Thoracic aorta (tissue), 2 donors: ENCODE measurements at regions not wholly inside any gene's neighbourhood (a gene's known extent, or its start where the extent isn't known, plus 50 kb on each side); places are given as distances from the start of the nearest gene placed in this dataset.

ENCODE experiments used
- ATAC-seq: fragments of 150-250 bp; one replicate; pipeline ENCODE4 v1.8.0; 2017; ENCODE audit warnings: low read depth; ENCODE audit not compliant: insufficient number of reproducible peaks, low FRiP score
- DNase-seq: peaks from one replicate; pipeline ENCODE4 v3.0.0-alpha.2; 2020; ENCODE audit warnings: low spot score
- H3K27ac ChIP-seq, 2 donors: fragments of 200-600 bp; sonication (generic); 1 replicate in 1 of 2; 2 replicates in 1 of 2; pipeline ENCODE4 v1.5.1; 2016; ENCODE audit warnings: mild to moderate bottlenecking in 2 of 2, moderate library complexity in 2 of 2
- H3K27me3 ChIP-seq: fragments of 200-600 bp; sonication (generic); replicated peaks from 2 replicates; pipeline ENCODE4 v1.6.0; 2016; ENCODE audit warnings: mild to moderate bottlenecking; ENCODE audit not compliant: insufficient read depth
- H3K36me3 ChIP-seq: fragments of 200-600 bp; sonication (generic); one replicate; pipeline ENCODE4 v1.5.1; 2016
- H3K4me1 ChIP-seq, 2 donors: fragments of 200-600 bp; sonication (generic); 1 replicate in 1 of 2; 2 replicates in 1 of 2; pipeline versions ENCODE4 v1.5.1 to v1.6.0; 2016; ENCODE audit warnings: low read depth in 2 of 2, mild to moderate bottlenecking in 1 of 2; ENCODE audit not compliant: control insufficient read depth in 1 of 2
- H3K4me3 ChIP-seq: fragments of 200-600 bp; sonication (generic); 2 replicates; pipeline ENCODE4 v1.5.1; 2016; ENCODE audit warnings: mild to moderate bottlenecking
- H3K9me3 ChIP-seq: fragments of 200-600 bp; sonication (generic); 2 replicates; pipeline ENCODE4 v1.5.1; 2016
- CTCF ChIP-seq: fragments of 200-600 bp; sonication (generic); IDR thresholded peaks from one replicate; pipeline ENCODE4 v1.5.1; 2019; ENCODE audit warnings: antibody characterized with exemption

DNA sequence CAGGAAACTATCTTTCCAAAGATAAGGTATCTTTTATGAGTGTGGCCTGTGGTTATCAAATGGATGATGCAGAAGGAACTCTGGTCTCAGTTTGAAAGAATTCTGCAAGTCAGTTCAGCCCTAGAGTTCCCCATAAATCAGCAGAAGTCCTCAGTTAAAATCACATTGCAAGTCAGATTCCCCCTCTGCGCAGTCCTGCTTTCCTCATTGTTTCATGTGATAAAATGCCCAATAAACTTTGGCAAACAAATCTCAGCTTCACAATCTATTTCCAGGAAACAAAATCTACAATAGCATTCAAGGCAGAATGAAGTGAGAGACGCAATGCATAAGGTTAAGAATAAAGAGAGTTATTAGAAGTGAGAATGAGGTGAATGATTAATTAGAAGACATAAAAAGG, 216.3 kb upstream of the KLHL1 start:
- Histone ChIP-seq H3K27me3 (no peaks in the 10 kb centered on the region), H3K27ac (no peak overlapping the region), H3K4me1 (no peaks in the 10 kb centered on the region), H3K36me3 (no peaks in the 10 kb centered on the region), H3K9me3 (no peaks in the 10 kb centered on the region), H3K4me3 (no peak overlapping the region)
- ATAC-seq (no peak), DNase-seq (no peak)
- no peak for TF ChIP-seq CTCF

GRCh38 chr13:70311191-70311590, 202.9 kb upstream of the KLHL1 start:
- Histone ChIP-seq H3K36me3 (no peaks in the 10 kb centered on the region), H3K4me3 (no peak overlapping the region), H3K9me3 (no peaks in the 10 kb centered on the region), H3K27me3 (no peaks in the 10 kb centered on the region), H3K4me1 (no peaks in the 10 kb centered on the region), H3K27ac (no peak overlapping the region)
- no peak for DNase-seq
- TF ChIP-seq CTCF, result no peak
- no peak for ATAC-seq

DNA sequence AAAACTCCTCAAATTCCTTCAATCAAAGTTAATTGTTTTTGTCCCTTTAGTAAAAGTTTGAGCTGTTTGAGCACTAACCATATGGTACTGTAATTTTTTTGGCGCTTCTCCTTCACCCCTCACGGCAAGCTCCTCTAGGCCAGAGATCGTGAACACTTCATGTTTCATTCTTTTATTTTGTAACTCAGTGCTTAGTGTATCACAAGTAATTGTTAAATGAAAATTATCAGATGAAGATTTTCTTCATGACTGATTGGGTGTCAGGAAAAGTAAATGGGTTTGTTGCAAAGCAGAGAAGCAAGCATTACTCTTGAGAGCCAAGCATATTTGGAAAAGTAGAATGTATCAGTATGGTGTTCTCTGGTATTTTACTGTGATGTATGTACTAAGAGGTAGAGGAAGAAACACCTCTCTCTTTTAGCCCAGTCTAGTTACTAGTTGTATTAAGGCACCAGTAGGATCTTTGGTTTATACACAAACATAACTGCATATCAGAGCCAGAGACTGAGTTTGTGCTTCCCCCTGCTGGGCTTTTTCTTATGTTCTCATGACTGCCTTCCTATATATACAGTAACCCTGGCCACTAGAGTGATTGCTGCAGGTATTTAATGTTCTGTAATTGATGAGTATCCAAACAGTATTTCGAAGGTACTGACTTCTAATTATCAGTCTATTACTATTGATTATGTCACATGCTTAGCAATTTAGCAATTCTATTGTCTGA, 202.3 kb upstream of the KLHL1 start:
- H3K4me1 ChIP-seq, result no peaks in the 10 kb centered on the region
- no peaks in the 10 kb centered on the region for H3K27me3 ChIP-seq
- H3K4me3 ChIP-seq, result no peak overlapping the region
- no peaks in the 10 kb centered on the region for H3K36me3 ChIP-seq
- no peak for TF ChIP-seq CTCF
- no peaks in the 10 kb centered on the region for H3K9me3 ChIP-seq
- no peak overlapping the region for H3K27ac ChIP-seq
- DNase-seq, result no peak
- no peak for ATAC-seq

- no peaks in the 10 kb centered on the region for H3K4me1 ChIP-seq
- H3K9me3 ChIP-seq, result no peaks in the 10 kb centered on the region
- no peaks in the 10 kb centered on the region for H3K27me3 ChIP-seq
- H3K27ac ChIP-seq, result no peak overlapping the region
- no peak for ATAC-seq
- DNase-seq, result no peak
- no peak for TF ChIP-seq CTCF
- H3K4me3 ChIP-seq, result no peak overlapping the region
- H3K36me3 ChIP-seq, result no peaks in the 10 kb centered on the region
Measured at GRCh38 chr13:70297189-70297616, 189.0 kb upstream of the KLHL1 start.

DNA sequence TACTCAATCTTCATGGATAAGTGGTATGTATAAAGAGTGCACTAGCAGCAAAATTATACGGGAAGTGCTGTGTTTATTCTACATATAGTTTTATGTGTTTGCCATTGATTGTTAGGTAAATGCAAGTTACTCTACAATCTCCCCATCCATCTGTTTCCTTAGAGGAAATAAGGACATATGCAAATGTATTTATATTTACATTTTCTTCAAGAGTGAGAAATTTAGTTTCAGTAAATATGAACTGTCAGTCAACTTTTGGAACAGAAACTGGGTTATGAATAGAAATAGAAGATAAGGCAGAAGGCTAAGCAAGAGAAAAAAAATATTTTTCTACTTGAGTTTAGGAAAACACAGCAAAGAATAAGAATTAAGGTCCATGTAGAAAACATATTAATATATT, 176.1 kb upstream of the KLHL1 start:
- ATAC-seq, result no peak
- TF ChIP-seq CTCF, result no peak
- H3K9me3 ChIP-seq, result no peaks in the 10 kb centered on the region
- no peaks in the 10 kb centered on the region for H3K36me3 ChIP-seq
- H3K27ac ChIP-seq, result no peak overlapping the region
- DNase-seq, result no peak
- no peaks in the 10 kb centered on the region for H3K27me3 ChIP-seq
- no peaks in the 10 kb centered on the region for H3K4me1 ChIP-seq
- H3K4me3 ChIP-seq, result no peak overlapping the region
